Fibroblast of the conjunctiva (primary cell): ENCODE measurements at regions not wholly inside any gene's neighbourhood (a gene's known extent, or its start where the extent isn't known, plus 50 kb on each side); places are given as distances from the start of the nearest gene placed in this dataset.
"Not testable (repeated sequence)": the region's sequence is repeated elsewhere in the genome, so short reads cannot be mapped to it uniquely, and the experiment has no call there.

Experiments used
- DNase-seq: peaks from one replicate; pipeline ENCODE4 v3.0.0-alpha.2; 2010; ENCODE audit warnings: low read depth

- DNase-seq, result no peak
Measured at GRCh38 chr5:111635151-111635902, 121.7 kb downstream of the NREP start.

GRCh38 chr5:111631328-111631727, 119.0 kb upstream of the STARD4 start:
- no peak for DNase-seq

- no peak for DNase-seq
Measured at GRCh38 chr5:111628901-111629300, 116.6 kb upstream of the STARD4 start.

- DNase-seq, result no peak
Measured at GRCh38 chr5:111627862-111628261, 115.5 kb upstream of the STARD4 start.

GRCh38 chr5:111626473-111627148, 114.3 kb upstream of the STARD4 start:
- no peak for DNase-seq

- no peak for DNase-seq
Measured at GRCh38 chr5:111618623-111619271, 106.4 kb upstream of the STARD4 start.

GRCh38 chr5:111615054-111615453, 102.7 kb upstream of the STARD4 start:
- DNase-seq, result no peak

- DNase-seq, result not testable (repeated sequence)
Measured at GRCh38 chr5:111612013-111612630, 99.8 kb upstream of the STARD4 start.

GRCh38 chr5:111606194-111606593, 93.9 kb upstream of the STARD4 start:
- DNase-seq, result no peak

- no peak for DNase-seq
Measured at GRCh38 chr5:111603446-111603827, 91.1 kb upstream of the STARD4 start.

GRCh38 chr5:111602817-111603445, 90.6 kb upstream of the STARD4 start:
- no peak for DNase-seq

GRCh38 chr5:111598996-111599395, 86.7 kb upstream of the STARD4 start:
- DNase-seq, result no peak

- DNase-seq, result no peak
Measured at GRCh38 chr5:111597491-111597890, 85.2 kb upstream of the STARD4 start.

- DNase-seq, result no peak
Measured at GRCh38 chr5:111596705-111597104, 84.4 kb upstream of the STARD4 start.

GRCh38 chr5:111595425-111595824, 83.1 kb upstream of the STARD4 start:
- DNase-seq, result no peak

- no peak for DNase-seq
Measured at GRCh38 chr5:111589316-111589715, 77.0 kb upstream of the STARD4 start.

GRCh38 chr5:111587728-111588127, 75.4 kb upstream of the STARD4 start:
- DNase-seq, result no peak

GRCh38 chr5:111585946-111586345, 73.6 kb upstream of the STARD4 start:
- no peak for DNase-seq

- no peak for DNase-seq
Measured at GRCh38 chr5:111585291-111585690, 73.0 kb upstream of the STARD4 start.

GRCh38 chr5:111584651-111585050, 72.3 kb upstream of the STARD4 start:
- DNase-seq, result no peak

GRCh38 chr5:111583758-111584203, 71.4 kb upstream of the STARD4 start:
- peak; percentile 18 for DNase-seq

GRCh38 chr5:111582993-111583601, 70.8 kb upstream of the STARD4 start:
- peak; percentile 43 for DNase-seq
